MCF 10A (cell line): ENCODE measurements at regions not wholly inside any gene's neighbourhood (a gene's known extent, or its start where the extent isn't known, plus 50 kb on each side); places are given as distances from the start of the nearest gene placed in this dataset.
A peak's percentile ranks its signal among the peaks of the same experiment; 100 is the strongest.

Experiments
- BruUV-seq: library from RNA; stranded (reverse); fragments of 400-500 nt; replicated peaks from 2 replicates; lab custom pipeline; 2021; lab: Mats Ljungman, UMichigan
- CTCF ChIA-PET: fragments of 300-600 bp; sonication (Branson Sonifier 250); formaldehyde crosslinking; extraction: SDS; loops from one replicate; lab custom pipeline; 2021; ENCODE audit warnings: antibody characterized with exemption, inconsistent platforms; lab: Yijun Ruan, JAX
- POLR2A ChIA-PET: fragments of 300-600, 350-650 bp; sonication (Branson Sonifier 250); formaldehyde crosslinking; extraction: SDS; loops from one replicate; lab custom pipeline; 2020; ENCODE audit warnings: antibody characterized with exemption, inconsistent platforms; lab: Yijun Ruan, JAX
- DNase-seq: peaks from one replicate; pipeline ENCODE4 v3.0.0-alpha.2; 2018; ENCODE audit not compliant: unreplicated experiment
- H3K27ac Mint-ChIP-seq: one replicate; pipeline ENCODE4 v1.8.0; 2022; ENCODE audit warnings: mild to moderate bottlenecking, low read depth, mixed read lengths; ENCODE audit not compliant: unreplicated experiment
- H3K27me3 Mint-ChIP-seq: one replicate; pipeline ENCODE4 v1.8.0; 2022; ENCODE audit warnings: mixed read lengths; ENCODE audit not compliant: insufficient read depth, unreplicated experiment
- H3K36me3 Mint-ChIP-seq: one replicate; pipeline ENCODE4 v1.8.0; 2022; ENCODE audit warnings: mild to moderate bottlenecking, moderate library complexity, mixed read lengths; ENCODE audit not compliant: insufficient read depth, unreplicated experiment
- H3K4me1 Mint-ChIP-seq: one replicate; pipeline ENCODE4 v1.8.0; 2022; ENCODE audit warnings: mixed read lengths; ENCODE audit not compliant: insufficient read depth, unreplicated experiment
- H3K4me3 Mint-ChIP-seq: one replicate; pipeline ENCODE4 v1.8.0; 2022; ENCODE audit warnings: mild to moderate bottlenecking, moderate library complexity, mixed read lengths; ENCODE audit not compliant: unreplicated experiment
- H3K9me3 Mint-ChIP-seq: one replicate; pipeline ENCODE4 v1.8.0; 2022; ENCODE audit warnings: mixed read lengths; ENCODE audit not compliant: unreplicated experiment
- CTCF ChIP-seq: fragments of 200-600 bp; IDR thresholded peaks from one replicate; pipeline ENCODE4 v1.8.0; 2022; ENCODE audit warnings: antibody characterized with exemption, mild to moderate bottlenecking; ENCODE audit not compliant: unreplicated experiment
- intact Hi-C: fragments of 100-400 bp; cut with micrococcal nuclease; formaldehyde crosslinking; loops from 2 replicates; pipeline ENCODE4 v1.14.1; 2022

- intact Hi-C loops, result no loop called here
Measured at GRCh38 chr4:111635646-111636045, 509.6 kb upstream of the FAM241A start.

GRCh38 chr4:111636961-111637585 lies 508.2 kb upstream of the FAM241A start:
- intact Hi-C loops, result no loop called here
- POLR2A ChIA-PET, result no interaction called here
- peaks cover 11% of the 10 kb centered on the region for H3K4me1 Mint-ChIP-seq
- BruUV-seq, result no TSS peak
- DNase-seq, result no peak
- H3K27me3 Mint-ChIP-seq, result peaks cover 29% of the 10 kb centered on the region
- H3K36me3 Mint-ChIP-seq, result no peaks in the 10 kb centered on the region
- H3K9me3 Mint-ChIP-seq, result no peaks in the 10 kb centered on the region
- no peak overlapping the region for H3K27ac Mint-ChIP-seq
- no peak for TF ChIP-seq CTCF
- H3K4me3 Mint-ChIP-seq, result no peak overlapping the region
- CTCF ChIA-PET, result interaction anchor here (0.7 to 6.8 kb wide), 2 partner anchors 162 to 499 kb away, joined by 3 to 70 read pairs; no protein-coding TSS in a partner anchor

More at GRCh38 chr4:111635646-111636045, 509.6 kb upstream of the FAM241A start:
- peaks cover 6% of the 10 kb centered on the region for H3K4me1 Mint-ChIP-seq
- ChIA-PET POLR2A (no interaction called here), CTCF (interaction anchor here (0.7 to 6.8 kb wide), 2 partner anchors 15 to 498 kb away, joined by 3 to 70 read pairs; no protein-coding TSS in a partner anchor)
- no peaks in the 10 kb centered on the region for H3K36me3 Mint-ChIP-seq
- H3K27ac Mint-ChIP-seq, result no peak overlapping the region
- H3K4me3 Mint-ChIP-seq, result no peak overlapping the region
- peaks cover 34% of the 10 kb centered on the region for H3K27me3 Mint-ChIP-seq
- BruUV-seq, result no TSS peak
- TF ChIP-seq CTCF, result no peak
- DNase-seq, result no peak
- no peaks in the 10 kb centered on the region for H3K9me3 Mint-ChIP-seq

GRCh38 chr4:111639120-111639690 lies 506.0 kb upstream of the FAM241A start:
- intact Hi-C loops, result no loop called here
- Mint-ChIP-seq H3K36me3 (no peaks in the 10 kb centered on the region), H3K27me3 (peaks cover 29% of the 10 kb centered on the region), H3K27ac (no peak overlapping the region), H3K9me3 (no peaks in the 10 kb centered on the region), H3K4me3 (no peak overlapping the region), H3K4me1 (peaks cover 11% of the 10 kb centered on the region)
- DNase-seq, result peak; percentile 39
- no TSS peak for BruUV-seq
- TF ChIP-seq CTCF, result no peak
- POLR2A ChIA-PET, result interaction anchor here (0.7 kb wide), 1 partner anchor 115 kb away, joined by 3 read pairs; no protein-coding TSS in a partner anchor
- CTCF ChIA-PET, result no interaction called here

- intact Hi-C loops, result no loop called here
- peak; percentile 35 for DNase-seq
- Mint-ChIP-seq H3K4me3 (no peak overlapping the region), H3K27ac (no peak overlapping the region), H3K9me3 (no peaks in the 10 kb centered on the region), H3K4me1 (peaks cover 11% of the 10 kb centered on the region), H3K27me3 (peaks cover 25% of the 10 kb centered on the region), H3K36me3 (no peaks in the 10 kb centered on the region)
- TF ChIP-seq CTCF, result no peak
- POLR2A ChIA-PET, result no interaction called here
- BruUV-seq, result no TSS peak
- CTCF ChIA-PET, result no interaction called here
Measured at GRCh38 chr4:111639876-111640275, 505.4 kb upstream of the FAM241A start.
